Medulla oblongata (tissue), 1 donor: ENCODE measurements at regions not wholly inside any gene's neighbourhood (a gene's known extent, or its start where the extent isn't known, plus 50 kb on each side); places are given as distances from the start of the nearest gene placed in this dataset.
A peak's percentile ranks its signal among the peaks of the same experiment; 100 is the strongest.
"Not testable (repeated sequence)": the region's sequence is repeated elsewhere in the genome, so short reads cannot be mapped to it uniquely, and the experiment has no call there.

ENCODE experiments used
- DNase-seq: peaks from one replicate; pipeline ENCODE4 v3.0.0-alpha.2; 2015; ENCODE audit errors: extremely low spot score

GRCh38 chr5:86155796-86156195 is 461.9 kb upstream of the COX7C start:
- peak; percentile 19 for DNase-seq

DNA sequence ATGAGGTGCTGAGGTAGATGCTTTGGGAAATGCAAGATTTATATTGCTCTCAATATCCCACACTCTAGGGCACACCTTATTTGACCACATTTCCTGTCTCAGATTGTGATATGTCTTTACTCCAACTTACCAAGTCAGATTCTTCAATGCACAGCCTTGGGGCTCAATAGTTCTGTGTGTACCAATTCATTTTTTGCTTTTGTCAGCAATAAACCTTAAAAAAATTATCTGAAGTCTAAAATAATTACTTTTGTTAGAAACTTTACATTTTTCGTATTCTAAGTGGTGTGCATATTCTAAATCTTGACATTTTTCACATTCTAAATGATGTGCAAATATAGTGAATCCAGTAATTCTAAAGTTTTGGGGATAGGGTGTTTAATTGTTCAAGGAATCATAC is 447.5 kb upstream of the COX7C start:
- DNase-seq, result no peak

DNA sequence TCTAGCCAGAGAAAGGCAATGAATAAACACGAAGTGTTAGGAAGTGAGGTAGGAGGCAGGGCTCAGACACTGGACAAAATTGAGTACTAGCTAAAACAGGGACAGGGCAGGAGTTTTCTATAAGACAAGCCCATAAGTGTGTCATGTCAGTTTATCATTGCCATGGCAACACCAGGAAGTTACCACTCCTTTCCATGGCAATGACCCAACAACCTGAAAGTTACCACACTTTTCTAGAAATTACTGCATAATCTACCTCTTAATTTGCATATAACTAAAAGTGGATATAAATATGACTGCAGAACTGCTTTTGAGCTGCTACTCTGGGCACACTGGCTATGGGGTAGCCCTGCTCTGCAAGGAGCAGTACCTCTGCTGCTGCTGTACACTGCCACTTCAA is 442.5 kb upstream of the COX7C start:
- DNase-seq, result no peak

- DNase-seq, result no peak
Measured at GRCh38 chr5:86199287-86199686, 418.5 kb upstream of the COX7C start.

DNA sequence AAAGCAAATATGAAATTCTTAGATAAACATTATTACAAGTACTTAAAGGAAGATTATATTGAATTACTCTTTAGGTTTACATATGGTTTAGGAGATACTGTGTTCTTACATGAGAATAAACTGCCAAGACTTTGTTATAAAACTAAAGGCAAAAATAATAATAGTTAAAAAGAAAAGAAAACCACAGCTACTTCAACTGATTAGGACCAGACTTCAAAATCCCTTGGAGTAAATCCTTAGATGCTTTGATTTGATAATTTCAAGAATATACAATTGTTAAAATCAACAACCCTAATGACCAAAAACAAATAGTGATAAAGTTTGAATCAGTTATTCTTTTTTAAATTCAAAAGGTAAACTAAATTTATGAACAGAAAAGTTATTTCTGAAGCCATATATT is 389.6 kb upstream of the COX7C start:
- no peak for DNase-seq

DNA sequence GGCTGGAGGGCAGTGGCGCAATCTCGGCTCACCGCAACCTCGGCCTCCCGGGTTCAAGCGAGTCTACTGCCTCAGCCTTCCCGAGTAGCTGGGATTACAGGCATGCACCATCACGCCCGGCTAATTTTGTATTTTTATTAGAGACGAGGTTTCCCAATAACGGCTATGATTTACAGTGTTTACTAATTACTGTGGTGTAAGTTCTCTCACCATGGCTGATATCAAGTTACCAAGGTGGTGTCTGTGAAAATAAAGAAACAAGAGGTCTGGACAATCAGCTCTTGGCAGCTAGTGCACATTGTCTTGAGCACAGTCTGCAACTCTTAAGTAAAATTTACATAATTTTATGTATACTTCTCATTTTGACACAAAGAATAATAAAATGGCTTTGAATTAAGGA is 385.5 kb upstream of the COX7C start:
- no peak for DNase-seq

GRCh38 chr5:86244153-86244552 is 373.6 kb upstream of the COX7C start:
- no peak for DNase-seq

- no peak for DNase-seq
Measured at GRCh38 chr5:86257871-86258270, 359.9 kb upstream of the COX7C start.

DNA sequence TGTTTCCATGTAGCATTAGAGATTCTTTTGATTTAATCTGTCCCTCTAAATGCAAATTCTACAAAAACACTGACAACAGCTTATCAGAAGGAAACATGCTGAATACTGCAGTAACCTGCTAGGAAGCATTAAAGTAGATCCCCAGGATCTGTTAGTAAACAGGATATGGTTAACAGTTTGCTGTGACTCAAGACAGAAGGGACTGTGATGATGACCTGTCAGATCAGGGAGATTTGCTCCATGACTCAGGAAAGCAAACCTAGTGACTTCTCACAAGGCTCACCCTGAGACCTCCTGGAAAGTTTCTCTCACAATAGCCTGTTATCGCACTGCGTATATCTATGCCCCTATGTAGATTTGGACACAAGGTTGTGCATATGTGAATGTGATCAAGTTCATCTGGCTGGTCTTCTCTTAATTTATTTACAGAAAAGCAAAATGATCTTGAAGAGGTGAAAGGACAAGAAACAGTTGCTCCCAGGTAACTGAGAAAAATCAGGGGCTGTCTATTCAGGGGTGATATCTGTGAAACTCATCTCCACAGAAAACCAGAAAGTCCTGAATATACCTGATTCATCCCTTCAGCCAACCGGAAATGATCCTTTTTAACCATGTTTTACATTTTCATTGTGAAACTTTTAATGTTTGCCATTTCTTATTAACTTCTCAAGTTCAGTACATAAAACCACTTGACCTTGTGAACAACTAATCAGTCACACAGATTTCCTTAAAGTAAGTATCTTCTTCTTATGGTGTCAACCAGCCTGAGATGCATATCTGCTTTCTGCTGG is 333.1 kb upstream of the COX7C start:
- DNase-seq, result not testable (repeated sequence)

- DNase-seq, result not testable (repeated sequence)
Measured at GRCh38 chr5:86287437-86287836, 330.3 kb upstream of the COX7C start.

GRCh38 chr5:86289786-86290185 is 328.0 kb upstream of the COX7C start:
- not testable (repeated sequence) for DNase-seq

DNA sequence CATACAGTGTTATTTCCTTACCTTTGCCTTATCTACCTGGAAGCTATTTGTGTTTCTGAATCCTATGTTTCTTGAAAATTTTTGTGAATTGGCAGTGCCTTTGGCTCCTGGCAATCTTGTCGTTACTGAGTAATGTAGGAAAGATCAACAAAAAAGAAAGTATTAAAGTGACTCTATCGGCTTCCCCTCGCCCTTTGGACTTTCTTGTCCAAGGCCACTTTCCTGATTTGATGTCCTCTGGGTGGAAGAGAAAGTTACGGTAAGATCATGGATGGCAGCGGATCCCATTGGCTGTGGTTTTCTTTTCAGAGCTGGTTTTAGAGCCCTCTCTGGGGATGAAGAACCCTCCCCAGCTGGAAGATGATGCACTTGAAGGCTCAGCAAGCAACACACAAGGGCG is 324.9 kb upstream of the COX7C start:
- not testable (repeated sequence) for DNase-seq

DNA sequence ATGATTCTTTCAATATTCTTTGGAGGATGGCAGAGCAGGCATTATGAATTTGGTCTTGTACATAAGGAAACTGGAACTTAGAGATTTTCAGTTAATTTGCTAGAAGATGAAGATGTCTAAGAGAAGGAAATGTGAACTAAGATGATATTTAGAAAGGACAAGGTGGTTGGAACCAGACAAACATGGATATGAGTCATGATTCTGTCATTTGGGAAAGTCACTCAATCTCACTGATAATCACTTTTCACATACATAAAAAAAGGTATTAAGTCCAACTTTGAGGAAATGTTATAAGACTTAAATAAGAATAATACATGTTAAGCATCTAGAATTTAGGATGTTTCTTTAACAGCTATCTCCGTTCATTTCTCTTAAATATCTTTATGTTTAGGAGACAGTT is 315.1 kb upstream of the COX7C start:
- not testable (repeated sequence) for DNase-seq

- DNase-seq, result peak; percentile 9
Measured at GRCh38 chr5:86305050-86305449, 312.7 kb upstream of the COX7C start.

GRCh38 chr5:86314951-86315350 is 302.8 kb upstream of the COX7C start:
- no peak for DNase-seq

- no peak for DNase-seq
Measured at GRCh38 chr5:86320266-86320665, 297.5 kb upstream of the COX7C start.

GRCh38 chr5:86329318-86329717 is 288.4 kb upstream of the COX7C start:
- DNase-seq, result no peak

DNA sequence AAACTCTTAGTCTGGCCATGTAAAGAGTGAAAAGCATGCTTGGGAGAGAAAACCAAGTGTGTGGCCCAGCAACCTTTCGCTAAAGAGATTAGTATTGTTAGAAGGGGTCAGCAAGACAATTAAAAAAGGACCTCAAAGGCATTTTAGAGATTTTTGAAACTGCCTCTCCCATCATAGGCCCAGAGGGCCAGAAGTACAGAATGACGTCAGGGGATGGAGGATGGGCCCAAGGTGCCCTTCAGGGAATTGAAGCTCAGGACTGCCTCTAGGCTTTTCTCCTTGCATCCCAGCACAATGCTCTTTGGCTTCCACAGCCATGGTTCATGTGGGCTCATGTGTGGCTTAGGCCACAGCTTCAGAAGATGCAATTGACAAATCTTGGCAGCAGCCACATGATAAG is 287.0 kb upstream of the COX7C start:
- no peak for DNase-seq

GRCh38 chr5:86332851-86333250 is 284.9 kb upstream of the COX7C start:
- no peak for DNase-seq

GRCh38 chr5:86337667-86338460 is 279.9 kb upstream of the COX7C start:
- no peak for DNase-seq

- DNase-seq, result no peak
Measured at GRCh38 chr5:86354664-86355063, 263.1 kb upstream of the COX7C start.

DNA sequence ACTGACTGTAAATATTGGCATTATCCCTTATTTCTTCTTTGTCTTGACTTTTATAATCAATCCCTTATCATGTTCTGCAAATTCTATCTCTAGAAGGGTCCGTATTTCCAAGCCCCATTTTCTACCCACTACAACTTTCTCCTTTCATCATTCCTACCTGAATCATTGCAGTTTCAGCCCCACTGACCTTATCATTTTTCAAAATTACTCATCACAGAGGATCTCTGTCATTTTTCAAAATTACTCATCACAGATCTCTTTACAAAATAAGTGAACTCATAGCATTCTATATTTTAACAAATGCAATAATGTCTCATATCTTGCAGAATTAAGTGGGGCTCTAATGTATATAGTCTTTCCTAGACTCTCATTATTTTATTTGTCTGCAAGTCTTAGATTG is 256.9 kb upstream of the COX7C start:
- DNase-seq, result no peak

DNA sequence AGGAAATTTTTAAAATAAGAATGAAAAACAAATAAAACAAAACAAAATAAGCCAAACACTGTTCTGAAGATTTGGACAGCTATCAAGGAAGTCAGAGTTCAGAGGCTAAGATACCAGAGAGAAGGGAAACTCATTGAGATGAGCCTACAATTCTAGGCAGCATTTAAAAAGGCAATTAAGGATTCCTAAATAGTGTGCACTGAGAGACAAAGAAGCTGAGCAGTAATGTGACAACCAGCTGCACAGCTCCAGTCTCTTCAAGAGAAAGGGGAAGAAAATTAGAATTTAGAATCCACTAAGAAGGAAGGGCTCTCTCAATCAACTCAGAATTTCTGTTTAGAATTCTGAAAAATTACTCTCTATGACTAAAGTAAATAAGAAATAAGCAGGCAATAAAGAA is 246.7 kb upstream of the COX7C start:
- no peak for DNase-seq
